Hepatocyte (in vitro differentiated cells): ENCODE measurements at regions not wholly inside any gene's neighbourhood (a gene's known extent, or its start where the extent isn't known, plus 50 kb on each side); places are given as distances from the start of the nearest gene placed in this dataset.
"Not testable (repeated sequence)": the region's sequence is repeated elsewhere in the genome, so short reads cannot be mapped to it uniquely, and the experiment has no call there.

Experiments used
- DNase-seq: peaks from one replicate; pipeline ENCODE4 v3.0.0-alpha.2; 2016; ENCODE audit warnings: low spot score
- H2AFZ ChIP-seq: fragments of 200-600 bp; sonication (generic); 2 replicates; pipeline ENCODE4 v1.6.0; 2016; ENCODE audit warnings: antibody characterized with exemption, mild to moderate bottlenecking
- H3K27ac ChIP-seq: fragments of 200-600 bp; sonication (generic); 2 replicates; pipeline ENCODE4 v1.5.1; 2016; ENCODE audit warnings: mild to moderate bottlenecking
- H3K27me3 ChIP-seq: fragments of 200-600 bp; sonication (generic); 2 replicates; pipeline ENCODE4 v1.6.1; 2016
- H3K36me3 ChIP-seq: fragments of 200-600 bp; sonication (generic); replicated peaks from 2 replicates; pipeline ENCODE4 v1.5.1; 2016; ENCODE audit warnings: low read depth; ENCODE audit not compliant: insufficient read depth
- H3K4me1 ChIP-seq: fragments of 200-600 bp; sonication (generic); 2 replicates; pipeline ENCODE4 v1.5.1; 2016; ENCODE audit warnings: mild to moderate bottlenecking, moderate library complexity; ENCODE audit not compliant: insufficient read depth
- H3K4me2 ChIP-seq: fragments of 200-600 bp; sonication (generic); 2 replicates; pipeline ENCODE4 v1.6.0; 2016
- H3K4me3 ChIP-seq: fragments of 200-600 bp; sonication (generic); 2 replicates; pipeline ENCODE4 v1.5.1; 2016; ENCODE audit warnings: mild to moderate bottlenecking
- H3K79me2 ChIP-seq: fragments of 200-600 bp; sonication (generic); 2 replicates; pipeline ENCODE4 v1.6.0; 2017; ENCODE audit warnings: mild to moderate bottlenecking
- H3K9me2 ChIP-seq: fragments of 200-600 bp; sonication (generic); replicated peaks from 2 replicates; pipeline ENCODE4 v1.6.0; 2017; ENCODE audit warnings: mild to moderate bottlenecking; ENCODE audit not compliant: insufficient read depth
- H3K9me3 ChIP-seq: fragments of 200-600 bp; sonication (generic); 2 replicates; pipeline ENCODE4 v1.5.1; 2016; ENCODE audit warnings: low read depth, mild to moderate bottlenecking
- H4K20me1 ChIP-seq: fragments of 200-600 bp; sonication (generic); 2 replicates; pipeline ENCODE4 v1.6.0; 2016; ENCODE audit warnings: mild to moderate bottlenecking; ENCODE audit not compliant: insufficient read depth, poor library complexity, severe bottlenecking
- CTCF ChIP-seq: fragments of 200-600 bp; sonication (generic); IDR thresholded peaks from 2 replicates; pipeline ENCODE4 v1.5.1; 2016; ENCODE audit warnings: antibody characterized with exemption, mild to moderate bottlenecking; ENCODE audit not compliant: poor library complexity
- EZH2 ChIP-seq: fragments of 200-600 bp; sonication (generic); IDR thresholded peaks from 2 replicates; pipeline ENCODE4 v1.6.1; 2016; ENCODE audit warnings: antibody characterized with exemption, mild to moderate bottlenecking, borderline replicate concordance
- EZH2phosphoT487 ChIP-seq: fragments of 200-600 bp; sonication (generic); IDR thresholded peaks from one replicate; pipeline ENCODE4 v1.6.1; 2018; ENCODE audit warnings: antibody characterized with exemption, mild to moderate bottlenecking, low read depth, moderate library complexity; ENCODE audit not compliant: unreplicated experiment, severe bottlenecking
- WGBS: methylation state at CpG from one replicate; pipeline ENCODE4 v1.1.6; 2016; ENCODE audit warnings: low lambda C conversion rate; ENCODE audit errors: missing lambda C conversion rate; 5-methylcytosine and 5-hydroxymethylcytosine counted together

- no peak overlapping the region for H2AFZ ChIP-seq
- no peak overlapping the region for H3K4me3 ChIP-seq
- H3K9me3 ChIP-seq = no peaks in the 10 kb centered on the region
- no peaks in the 10 kb centered on the region for H3K27me3 ChIP-seq
- H3K9me2 ChIP-seq = no peaks in the 10 kb centered on the region
- DNase-seq = no peak
- H3K4me2 ChIP-seq = no peak overlapping the region
- H3K36me3 ChIP-seq = no peaks in the 10 kb centered on the region
- no peak overlapping the region for H3K27ac ChIP-seq
- 79% methylated on average over 1 of the region's 1 CpG for WGBS
- no peaks in the 10 kb centered on the region for H3K79me2 ChIP-seq
- no peaks in the 10 kb centered on the region for H3K4me1 ChIP-seq
- H4K20me1 ChIP-seq = no peaks in the 10 kb centered on the region
- TF ChIP-seq EZH2phosphoT487 = no peak
- no peak for TF ChIP-seq CTCF
- TF ChIP-seq EZH2 = no peak
Measured at GRCh38 chr4:164659765-164660164, 94.2 kb upstream of the SMIM31 start.

- H3K27ac ChIP-seq, H3K4me1 ChIP-seq, H2AFZ ChIP-seq, H3K4me3 ChIP-seq, H3K4me2 ChIP-seq, H3K79me2 ChIP-seq, H4K20me1 ChIP-seq, DNase-seq, H3K27me3 ChIP-seq, H3K9me3 ChIP-seq, H3K36me3 ChIP-seq, H3K9me2 ChIP-seq: not testable (repeated sequence)
- 90% methylated on average over 8 of the region's 9 CpGs for WGBS
Measured at GRCh38 chr4:164676152-164676551, 77.8 kb upstream of the SMIM31 start.

- Histone ChIP-seq H3K4me1 (no peaks in the 10 kb centered on the region), H3K4me2 (no peak overlapping the region), H3K4me3 (no peak overlapping the region), H4K20me1 (no peaks in the 10 kb centered on the region), H3K36me3 (no peaks in the 10 kb centered on the region), H3K79me2 (no peaks in the 10 kb centered on the region), H2AFZ (no peak overlapping the region), H3K27me3 (no peaks in the 10 kb centered on the region), H3K9me2 (no peaks in the 10 kb centered on the region), H3K9me3 (no peaks in the 10 kb centered on the region), H3K27ac (no peak overlapping the region)
- no peak for TF ChIP-seq EZH2
- no peak for TF ChIP-seq EZH2phosphoT487
- TF ChIP-seq CTCF = no peak
- no peak for DNase-seq
- 79% methylated on average over 2 of the region's 2 CpGs for WGBS
Measured at GRCh38 chr4:164683040-164683439, 70.9 kb upstream of the SMIM31 start.

- no peak overlapping the region for H3K4me2 ChIP-seq
- WGBS = 88% methylated on average over 3 of the region's 3 CpGs
Measured at GRCh38 chr4:164695650-164696049, 58.3 kb upstream of the SMIM31 start.

More at GRCh38 chr4:164695650-164696049, 58.3 kb upstream of the SMIM31 start:
- H3K9me3 ChIP-seq = no peaks in the 10 kb centered on the region
- no peaks in the 10 kb centered on the region for H4K20me1 ChIP-seq
- H2AFZ ChIP-seq = no peak overlapping the region
- no peaks in the 10 kb centered on the region for H3K27me3 ChIP-seq
- H3K79me2 ChIP-seq = no peaks in the 10 kb centered on the region
- no peak overlapping the region for H3K27ac ChIP-seq
- TF ChIP-seq EZH2 (no peak), EZH2phosphoT487 (no peak), CTCF (no peak)
- no peak for DNase-seq
- no peak overlapping the region for H3K4me3 ChIP-seq
- H3K9me2 ChIP-seq = no peaks in the 10 kb centered on the region
- no peaks in the 10 kb centered on the region for H3K36me3 ChIP-seq
- no peaks in the 10 kb centered on the region for H3K4me1 ChIP-seq
